NOMO-1 treated with dmso at 0.1 percent for 144 hours (cell line): ENCODE measurements at regions not wholly inside any gene's neighbourhood (a gene's known extent, or its start where the extent isn't known, plus 50 kb on each side); places are given as distances from the start of the nearest gene placed in this dataset.

Source experiments
- DNase-seq: peaks from one replicate; lab custom pipeline; 2025; ENCODE audit not compliant: unreplicated experiment; lab: John Stamatoyannopoulos, UW

- DNase-seq = no peak
Measured at GRCh38 chr16:86447228-86447627, 63.1 kb upstream of the FOXF1 start.

GRCh38 chr16:86448306-86448890, 61.9 kb upstream of the FOXF1 start:
- peak; percentile 63 for DNase-seq

- no peak for DNase-seq
Measured at GRCh38 chr16:86449446-86450095, 60.8 kb upstream of the FOXF1 start.

- DNase-seq = no peak
Measured at GRCh38 chr16:86450691-86451090, 59.6 kb upstream of the FOXF1 start.

GRCh38 chr16:86452451-86452850, 57.9 kb upstream of the FOXF1 start:
- DNase-seq = no peak

GRCh38 chr16:86455116-86455515, 55.2 kb upstream of the FOXF1 start:
- DNase-seq = no peak

- DNase-seq = no peak
Measured at GRCh38 chr16:86455640-86456039, 54.7 kb upstream of the FOXF1 start.

- DNase-seq = no peak
Measured at GRCh38 chr16:86457501-86458148, 52.7 kb upstream of the FOXF1 start.

- DNase-seq = no peak
Measured at GRCh38 chr16:86458149-86458777, 52.1 kb upstream of the FOXF1 start.

GRCh38 chr16:86459266-86459665, 51.1 kb upstream of the FOXF1 start:
- DNase-seq = no peak
